ENCODE measurements at regions not wholly inside any gene's neighbourhood (a gene's known extent, or its start where the extent isn't known, plus 50 kb on each side); places are given as distances from the start of the nearest gene placed in this dataset. TPM values are rescaled to one million over a fixed set of nuclear protein-coding genes. Genes with fewer than 3 reads are reported as not detected.

DNA sequence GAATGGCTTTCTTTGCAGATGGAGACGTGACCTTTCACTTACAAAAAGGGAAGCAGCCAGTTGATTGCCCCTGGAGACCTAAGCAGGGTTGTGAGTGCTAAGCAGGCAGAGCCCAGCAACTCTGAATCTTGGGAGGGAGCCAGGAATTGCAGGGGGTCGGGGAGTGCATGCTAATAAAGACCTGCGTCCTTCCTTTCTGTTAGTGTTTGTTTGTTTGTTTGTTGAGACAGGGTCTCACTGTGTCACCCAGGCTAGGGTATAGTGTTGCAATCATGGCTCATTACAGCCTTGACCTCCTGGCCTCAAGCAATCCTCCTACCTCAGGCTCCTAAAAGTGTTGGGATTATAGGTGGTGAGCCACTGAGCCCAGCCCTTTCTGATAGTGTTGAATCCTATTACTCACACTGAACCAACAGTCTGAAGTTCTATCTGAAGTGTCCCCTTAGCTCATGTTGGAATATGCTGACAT lies 137.4 kb downstream of the CEP135 start:
- Histone ChIP-seq H3K9ac (ENCODE audit: low read length) (no peak overlapping the region), H3K79me2 (ENCODE audit: control insufficient read depth, insufficient read depth, low read length) (no peaks in the 10 kb centered on the region), H3K4me3 (ENCODE audit: low read length) (no peak overlapping the region), H3K18ac (ENCODE audit: low read length) (no peak overlapping the region), H3K79me1 (ENCODE audit: low read length) (peaks cover 8% of the 10 kb centered on the region), H3K4ac (ENCODE audit: low read depth, low read length) (no peak overlapping the region), H3K36me3 (ENCODE audit: control insufficient read depth, insufficient read depth, low read length) (no peaks in the 10 kb centered on the region), H3K23ac (ENCODE audit: low read length) (no peak overlapping the region), H3K4me1 (ENCODE audit: control insufficient read depth, low read depth, low read length) (peaks cover 2% of the 10 kb centered on the region), H2BK15ac (replicated peaks; ENCODE audit: low read depth) (no peak overlapping the region), H3K56ac (ENCODE audit: low read length) (no peak overlapping the region), H3K27ac (ENCODE audit: low read depth, low read length) (no peak overlapping the region), H3K27me3 (ENCODE audit: insufficient read depth, low read length, poor library complexity) (no peaks in the 10 kb centered on the region), H2BK120ac (ENCODE audit: low read depth, low read length) (no peak overlapping the region), H4K5ac (ENCODE audit: low read length) (no peak overlapping the region), H3K4me2 (ENCODE audit: low read length) (no peak overlapping the region), H2AK5ac (ENCODE audit: low read length) (no peak overlapping the region), H4K8ac (ENCODE audit: low read depth, low read length) (no peak overlapping the region), H2BK5ac (ENCODE audit: low read length) (no peak overlapping the region)
- no CpG with 5 or more reads among the region's 3 CpGs for WGBS (ENCODE audit: extremely low coverage, insufficient coverage, low lambda C conversion rate)
- DNase-seq = peak; percentile 34

DNA sequence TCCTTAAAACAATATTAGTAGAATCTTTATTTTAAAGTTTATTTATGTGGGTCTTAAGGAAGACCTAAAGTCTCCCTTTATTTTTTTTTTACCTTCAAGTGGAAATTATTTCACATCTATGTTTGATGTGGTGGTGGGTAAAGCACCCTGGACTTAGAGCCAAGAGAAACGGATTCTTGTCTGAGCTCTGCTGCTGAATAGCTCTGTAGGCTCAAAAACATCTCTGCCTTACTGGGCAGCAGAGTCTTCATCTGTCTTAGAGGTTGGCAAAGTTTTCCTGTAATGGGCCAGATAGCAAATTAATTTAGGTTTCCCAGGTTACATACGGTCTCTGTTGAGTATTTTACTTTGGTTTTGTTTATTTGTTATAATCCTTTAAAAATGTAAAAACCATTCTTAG lies 136.5 kb downstream of the CEP135 start:
- no peak for DNase-seq
- Histone ChIP-seq H3K4me3 (ENCODE audit: low read length) (no peak overlapping the region), H2BK120ac (ENCODE audit: low read depth, low read length) (no peak overlapping the region), H3K36me3 (ENCODE audit: control insufficient read depth, insufficient read depth, low read length) (no peaks in the 10 kb centered on the region), H3K18ac (ENCODE audit: low read length) (no peak overlapping the region), H4K5ac (ENCODE audit: low read length) (no peak overlapping the region), H2BK5ac (ENCODE audit: low read length) (no peak overlapping the region), H3K23ac (ENCODE audit: low read length) (no peak overlapping the region), H2BK15ac (replicated peaks; ENCODE audit: low read depth) (no peak overlapping the region), H3K9ac (ENCODE audit: low read length) (no peak overlapping the region), H3K4me1 (ENCODE audit: control insufficient read depth, low read depth, low read length) (peaks cover 2% of the 10 kb centered on the region), H3K4me2 (ENCODE audit: low read length) (no peak overlapping the region), H2AK5ac (ENCODE audit: low read length) (no peak overlapping the region), H3K79me1 (ENCODE audit: low read length) (peaks cover 12% of the 10 kb centered on the region), H4K8ac (ENCODE audit: low read depth, low read length) (no peak overlapping the region), H3K27ac (ENCODE audit: low read depth, low read length) (no peak overlapping the region), H3K56ac (ENCODE audit: low read length) (no peak overlapping the region), H3K79me2 (ENCODE audit: control insufficient read depth, insufficient read depth, low read length) (peaks cover 1% of the 10 kb centered on the region), H3K27me3 (ENCODE audit: insufficient read depth, low read length, poor library complexity) (no peaks in the 10 kb centered on the region), H3K4ac (ENCODE audit: low read depth, low read length) (no peak overlapping the region)
- WGBS (ENCODE audit: extremely low coverage, insufficient coverage, low lambda C conversion rate) = no CpG with 5 or more reads among the region's 2 CpGs

DNA sequence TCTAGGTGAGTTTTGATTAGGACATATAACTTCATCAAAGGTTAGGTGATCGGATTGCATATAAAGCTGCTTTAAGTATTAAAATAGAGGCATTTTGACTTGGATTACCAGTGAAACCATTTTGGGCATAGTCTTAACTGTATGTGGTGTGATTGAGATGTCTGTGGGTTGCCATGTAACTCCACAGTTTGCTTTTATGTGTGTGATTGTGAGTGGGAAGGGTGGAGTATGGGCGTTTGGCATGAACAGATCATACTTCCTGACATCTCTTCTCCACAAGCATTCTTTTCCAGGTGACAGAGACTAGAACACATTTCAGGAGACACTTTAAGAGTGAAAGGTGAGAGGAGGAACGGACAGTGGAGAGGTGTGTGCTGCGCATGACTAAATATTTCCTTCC lies 136.1 kb downstream of the CEP135 start:
- no peak overlapping the region for H3K9ac ChIP-seq (ENCODE audit: low read length)
- H3K56ac ChIP-seq (ENCODE audit: low read length) = no peak overlapping the region
- no peak overlapping the region for H3K27ac ChIP-seq (ENCODE audit: low read depth, low read length)
- H2BK5ac ChIP-seq (ENCODE audit: low read length) = no peak overlapping the region
- peaks cover 12% of the 10 kb centered on the region for H3K79me1 ChIP-seq (ENCODE audit: low read length)
- no peak overlapping the region for H2BK15ac ChIP-seq (replicated peaks; ENCODE audit: low read depth)
- H3K79me2 ChIP-seq (ENCODE audit: control insufficient read depth, insufficient read depth, low read length) = peaks cover 2% of the 10 kb centered on the region
- no peak overlapping the region for H4K5ac ChIP-seq (ENCODE audit: low read length)
- H3K4me3 ChIP-seq (ENCODE audit: low read length) = no peak overlapping the region
- DNase-seq = no peak
- H3K4ac ChIP-seq (ENCODE audit: low read depth, low read length) = no peak overlapping the region
- H4K8ac ChIP-seq (ENCODE audit: low read depth, low read length) = no peak overlapping the region
- no peak overlapping the region for H3K4me2 ChIP-seq (ENCODE audit: low read length)
- H3K23ac ChIP-seq (ENCODE audit: low read length) = no peak overlapping the region
- H3K18ac ChIP-seq (ENCODE audit: low read length) = no peak overlapping the region
- WGBS (ENCODE audit: extremely low coverage, insufficient coverage, low lambda C conversion rate) = no CpG with 5 or more reads among the region's 4 CpGs
- H2BK120ac ChIP-seq (ENCODE audit: low read depth, low read length) = no peak overlapping the region
- H2AK5ac ChIP-seq (ENCODE audit: low read length) = no peak overlapping the region
- H3K36me3 ChIP-seq (ENCODE audit: control insufficient read depth, insufficient read depth, low read length) = no peaks in the 10 kb centered on the region
- no peaks in the 10 kb centered on the region for H3K27me3 ChIP-seq (ENCODE audit: insufficient read depth, low read length, poor library complexity)
- H3K4me1 ChIP-seq (ENCODE audit: control insufficient read depth, low read depth, low read length) = peaks cover 2% of the 10 kb centered on the region

Small RNA genes lying in the stretch of these regions (small RNA-seq; reads per million reads assigned to genes)
- gene RNA5SP161 (ENCODE audit: insufficient read depth) = not detected
